GM18511 (cell line): ENCODE measurements at regions not wholly inside any gene's neighbourhood (a gene's known extent, or its start where the extent isn't known, plus 50 kb on each side); places are given as distances from the start of the nearest gene placed in this dataset.

Experiments
- ATAC-seq: cut with Tn5 transposase; IDR thresholded peaks from one replicate; pipeline ENCODE4 v1.9.1; 2021; ENCODE audit warnings: mild to moderate bottlenecking, moderate library complexity; ENCODE audit not compliant: unreplicated experiment

- no peak for ATAC-seq
These were observed 60.4 kb upstream of the OBI1 start for GRCh38 chr13:78719367-78719766.

GRCh38 chr13:78714717-78715116 is 55.8 kb upstream of the OBI1 start:
- ATAC-seq: no peak

GRCh38 chr13:78712831-78713230 is 53.9 kb upstream of the OBI1 start:
- no peak for ATAC-seq

GRCh38 chr13:78709028-78709427 is 50.1 kb upstream of the OBI1 start:
- ATAC-seq: no peak
